Heart left ventricle (tissue), 16 donors: ENCODE measurements at regions not wholly inside any gene's neighbourhood (a gene's known extent, or its start where the extent isn't known, plus 50 kb on each side); places are given as distances from the start of the nearest gene placed in this dataset.

Experiments
- ATAC-seq, 4 donors: fragments of 200-7000 bp; cut with Tn5 transposase; one replicate each; pipeline ENCODE4 v1.9.1; 2020 to 2022; ENCODE audit warnings: moderate library complexity in 4 of 4, mild to moderate bottlenecking in 3 of 4, moderate number of reproducible peaks in 1 of 4
- DNase-seq, 5 donors: peaks; one replicate each; pipeline ENCODE4 v3.0.0-alpha.2; 2020
- H3K27ac ChIP-seq, 12 donors: fragments of 200-600 bp; sonication (generic) in 4 of 12; one replicate each; pipeline versions ENCODE4 v1.5.0 to v1.8.0; 2016 to 2022; ENCODE audit warnings: mild to moderate bottlenecking in 2 of 12
- H3K27me3 ChIP-seq, 9 donors: fragments of 200-600 bp; sonication (generic) in 2 of 9; one replicate each; pipeline versions ENCODE4 v1.5.1 to v1.8.0; 2016 to 2022; ENCODE audit warnings: mild to moderate bottlenecking in 3 of 9
- H3K36me3 ChIP-seq, 9 donors: fragments of 200-600 bp; sonication (generic) in 2 of 9; one replicate each; pipeline versions ENCODE4 v1.5.0 to v1.8.0; 2018 to 2022; ENCODE audit warnings: mild to moderate bottlenecking in 2 of 9
- H3K4me1 ChIP-seq, 12 donors: fragments of 200-600 bp; sonication (generic) in 4 of 12; one replicate each; pipeline versions ENCODE4 v1.5.0 to v1.8.0; 2016 to 2022; ENCODE audit warnings: mild to moderate bottlenecking in 3 of 12
- H3K4me3 ChIP-seq, 12 donors: fragments of 200-600 bp; sonication (generic) in 4 of 12; one replicate each; pipeline versions ENCODE4 v1.5.0 to v1.8.0; 2017 to 2022; ENCODE audit warnings: mild to moderate bottlenecking in 9 of 12, moderate library complexity in 4 of 12
- H3K9me3 ChIP-seq, 12 donors: fragments of 200-600 bp; sonication (generic) in 4 of 12; one replicate each; pipeline versions ENCODE4 v1.5.0 to v1.8.0; 2016 to 2022; ENCODE audit warnings: mild to moderate bottlenecking in 1 of 12
- POLR2A ChIP-seq, 2 donors: fragments of 450-650 bp; IDR thresholded peaks; one replicate each; pipeline ENCODE4 v1.6.1; 2017; ENCODE audit warnings: antibody characterized with exemption in 2 of 2, mild to moderate bottlenecking in 2 of 2, moderate library complexity in 2 of 2
- WGBS, 4 donors: extraction: QIAGEN DNeasy Blood & Tissue Kit in 2 of 4; methylation state at CpG; one replicate each; pipeline versions ENCODE4 v1.1.5 to v1.1.7; 2013 to 2018; 5-methylcytosine and 5-hydroxymethylcytosine counted together
- intact Hi-C, 10 donors: fragments of 100-400 bp; cut with DNase I; formaldehyde crosslinking; loops; one replicate each; pipeline versions ENCODE4 v1.11.1 to v1.14.2; 2022
- TF ChIP-seq, protein P1 (sequence below), 12 donors: fragments of 200-600 bp; sonication (generic) in 4 of 12; IDR thresholded peaks; one replicate each; pipeline versions ENCODE4 v1.5.0 to v1.8.0; 2018 to 2022; ENCODE audit warnings: antibody characterized with exemption in 12 of 12, mild to moderate bottlenecking in 5 of 12
- donor health status: ischemic (EF 13 %, LVEDD 7.1; RV severe dilation, severe dysfunction).
- donor health status: healthy with polysubstance abuse.
- donor health status: DM: no; HTN: yes; CAD: no.
- donor health status: DM: no; HTN: no; CAD: no.
- donor health status: ischemic (EF 25% LVEDD 6.9; RV normal size, moderate dysfunction).
- donor health status: ischemic (EF 25% LVEDD 5.7; RV mildly dilated, moderate dysfunction).
- donor health status: healthy.
- donor health status: DM: yes; HTN: yes; CAD: no.
- donor health status: ischemic (EF 35%, LVEDD 5.7; RV mildly dilated, moderate dysfunction).
- donor health status: nonischemic (EF 11% LVEDD 7.7; RV severe dilation, severe dysfunction).
- donor health status: DM: yes; HTN: yes; CAD: no.
- donor health status: PGD.
- donor health status: ischemic (EF 29% LVEDD 5.4; RV normal size, mild dysfunction).
- donor health status: nonischemic (EF 23%, LVEDD 6.1; RV moderate dilation, normal function).

DNA sequence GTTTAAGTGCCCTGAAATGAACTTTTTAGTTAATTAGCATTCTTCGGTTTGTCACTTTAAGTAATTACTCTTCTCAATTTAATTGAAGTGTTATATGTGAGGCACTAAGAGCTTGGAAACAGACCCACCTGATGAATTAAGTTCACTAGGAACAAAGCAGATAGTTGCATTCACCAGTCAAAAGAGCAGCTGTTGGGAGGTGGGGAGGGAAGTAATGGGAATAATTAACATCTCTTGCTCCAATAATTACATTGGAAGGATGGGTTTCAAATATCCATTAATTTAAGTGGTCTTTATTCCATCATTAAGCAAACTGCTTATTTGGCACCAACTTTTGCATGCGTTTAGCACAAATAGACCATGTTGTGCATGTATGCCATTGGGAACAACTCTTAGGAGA, 667.2 kb downstream of the GALC start:
- intact Hi-C loops = no loop called here
- Histone ChIP-seq H3K4me1 (no peaks in the 10 kb centered on the region), H3K36me3 (no peaks in the 10 kb centered on the region), H3K9me3 (no peaks in the 10 kb centered on the region), H3K27ac (no peak overlapping the region), H3K4me3 (no peak overlapping the region), H3K27me3 (no peaks in the 10 kb centered on the region)
- 84 to 93% (median 91%) methylated on average over 2 of the region's 2 CpGs for WGBS, 4 donors
- TF ChIP-seq, protein P1, sequence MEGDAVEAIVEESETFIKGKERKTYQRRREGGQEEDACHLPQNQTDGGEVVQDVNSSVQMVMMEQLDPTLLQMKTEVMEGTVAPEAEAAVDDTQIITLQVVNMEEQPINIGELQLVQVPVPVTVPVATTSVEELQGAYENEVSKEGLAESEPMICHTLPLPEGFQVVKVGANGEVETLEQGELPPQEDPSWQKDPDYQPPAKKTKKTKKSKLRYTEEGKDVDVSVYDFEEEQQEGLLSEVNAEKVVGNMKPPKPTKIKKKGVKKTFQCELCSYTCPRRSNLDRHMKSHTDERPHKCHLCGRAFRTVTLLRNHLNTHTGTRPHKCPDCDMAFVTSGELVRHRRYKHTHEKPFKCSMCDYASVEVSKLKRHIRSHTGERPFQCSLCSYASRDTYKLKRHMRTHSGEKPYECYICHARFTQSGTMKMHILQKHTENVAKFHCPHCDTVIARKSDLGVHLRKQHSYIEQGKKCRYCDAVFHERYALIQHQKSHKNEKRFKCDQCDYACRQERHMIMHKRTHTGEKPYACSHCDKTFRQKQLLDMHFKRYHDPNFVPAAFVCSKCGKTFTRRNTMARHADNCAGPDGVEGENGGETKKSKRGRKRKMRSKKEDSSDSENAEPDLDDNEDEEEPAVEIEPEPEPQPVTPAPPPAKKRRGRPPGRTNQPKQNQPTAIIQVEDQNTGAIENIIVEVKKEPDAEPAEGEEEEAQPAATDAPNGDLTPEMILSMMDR (IDR thresholded peaks at IDR 0.05) = no peak
- TF ChIP-seq POLR2A (IDR thresholded peaks at IDR 0.05) = no peak
- ATAC-seq (no peak), DNase-seq (no peak)

DNA sequence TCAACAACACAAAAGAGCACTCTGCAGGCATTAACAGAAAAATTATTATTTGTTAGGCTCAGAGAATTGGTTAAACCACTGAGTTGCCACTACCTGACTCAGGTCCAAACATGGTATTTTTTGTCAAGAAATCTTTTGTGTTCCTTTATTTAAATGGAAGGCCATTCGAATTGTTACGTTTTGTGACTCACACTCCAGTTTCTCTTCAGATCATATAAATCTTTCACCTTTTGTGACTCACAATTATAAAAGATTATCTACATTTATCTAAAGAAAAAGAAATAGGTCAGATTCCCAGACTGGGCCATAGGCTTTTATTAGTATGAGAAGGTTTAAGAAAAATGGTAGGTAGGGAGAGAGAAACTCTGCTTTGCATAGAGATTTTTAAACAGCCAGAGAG, 669.8 kb downstream of the GALC start:
- Histone ChIP-seq H3K9me3 (no peaks in the 10 kb centered on the region), H3K4me1 (no peaks in the 10 kb centered on the region), H3K27me3 (no peaks in the 10 kb centered on the region), H3K4me3 (no peak overlapping the region), H3K27ac (no peak overlapping the region), H3K36me3 (no peaks in the 10 kb centered on the region)
- intact Hi-C loops = no loop called here
- ATAC-seq (no peak), DNase-seq (no peak)
- TF ChIP-seq POLR2A (IDR thresholded peaks at IDR 0.05) = no peak
- TF ChIP-seq, protein P1 (IDR thresholded peaks at IDR 0.05) = no peak
- WGBS, 4 donors = 87 to 93% (median 91%) methylated on average over 2 of the region's 2 CpGs

DNA sequence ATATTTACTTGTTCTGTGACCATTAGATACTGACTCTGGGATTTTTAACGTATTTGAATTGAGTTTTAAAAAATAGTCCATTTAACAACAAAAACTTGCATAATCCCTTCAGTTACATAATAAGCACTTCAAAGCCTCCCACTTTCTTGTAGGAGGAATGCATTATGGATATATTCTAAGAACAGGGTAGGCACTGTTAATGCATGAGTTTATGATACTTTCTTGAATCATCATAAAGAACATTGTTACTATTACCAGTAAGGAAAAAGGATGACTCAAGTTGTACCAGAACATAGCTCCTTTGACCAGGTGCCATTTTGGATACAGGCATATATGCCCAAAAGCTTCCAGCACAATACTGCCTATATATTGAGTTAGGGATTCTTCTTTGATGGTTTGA, 671.4 kb downstream of the GALC start:
- intact Hi-C loops = no loop called here
- Histone ChIP-seq H3K4me3 (no peak overlapping the region), H3K27ac (no peak overlapping the region), H3K36me3 (no peaks in the 10 kb centered on the region), H3K27me3 (no peaks in the 10 kb centered on the region), H3K4me1 (no peaks in the 10 kb centered on the region), H3K9me3 (no peaks in the 10 kb centered on the region)
- ATAC-seq (no peak), DNase-seq (no peak)
- WGBS, 4 donors = 83 to 93% (median 88%) methylated on average over 1 of the region's 1 CpG
- TF ChIP-seq POLR2A (IDR thresholded peaks at IDR 0.05) = no peak
- TF ChIP-seq, protein P1 (IDR thresholded peaks at IDR 0.05) = no peak

DNA sequence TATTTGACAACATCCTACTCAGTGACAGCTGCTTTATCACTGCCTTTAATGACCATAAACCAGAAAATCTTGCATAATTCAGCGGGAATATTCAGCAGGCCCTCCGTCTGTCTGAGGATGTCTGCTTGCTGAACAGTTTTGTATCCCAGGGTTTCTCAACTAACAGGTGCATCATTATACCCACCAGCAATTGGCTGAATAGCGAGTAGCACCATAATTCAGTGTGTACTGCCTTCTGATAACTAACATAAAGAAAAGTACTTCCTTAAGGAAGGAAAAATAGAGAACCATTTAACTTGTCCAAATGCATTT, 680.1 kb downstream of the GALC start:
- Histone ChIP-seq H3K36me3 (no peaks in the 10 kb centered on the region), H3K27me3 (no peaks in the 10 kb centered on the region), H3K4me1 (no peaks in the 10 kb centered on the region), H3K27ac (no peak overlapping the region), H3K4me3 (no peak overlapping the region), H3K9me3 (no peaks in the 10 kb centered on the region)
- ATAC-seq (no peak), DNase-seq (no peak)
- intact Hi-C loops = no loop called here
- TF ChIP-seq, protein P1 (IDR thresholded peaks at IDR 0.05) = no peak
- TF ChIP-seq POLR2A (IDR thresholded peaks at IDR 0.05) = no peak
- 71 to 89% (median 83%) methylated on average over 3 of the region's 3 CpGs for WGBS, 4 donors
